D341Med (cell line): ENCODE measurements at regions not wholly inside any gene's neighbourhood (a gene's known extent, or its start where the extent isn't known, plus 50 kb on each side); places are given as distances from the start of the nearest gene placed in this dataset.

Experiments
- DNase-seq: peaks from one replicate; pipeline ENCODE4 v3.0.0; 2012; ENCODE audit warnings: low spot score

GRCh38 chr4:15232366-15233263 is 195.2 kb upstream of the C1QTNF7 start:
- no peak for DNase-seq

- DNase-seq, result no peak
Measured at GRCh38 chr4:15233264-15233597, 194.6 kb upstream of the C1QTNF7 start.

- DNase-seq, result no peak
Measured at GRCh38 chr4:15233626-15234025, 194.2 kb upstream of the C1QTNF7 start.

GRCh38 chr4:15234116-15234855 is 193.5 kb upstream of the C1QTNF7 start:
- no peak for DNase-seq

- no peak for DNase-seq
Measured at GRCh38 chr4:15234856-15235126, 193.0 kb upstream of the C1QTNF7 start.

- no peak for DNase-seq
Measured at GRCh38 chr4:15235135-15235534, 192.7 kb upstream of the C1QTNF7 start.

GRCh38 chr4:15237648-15238230 is 190.1 kb upstream of the C1QTNF7 start:
- DNase-seq, result no peak

- peak; percentile 52 for DNase-seq
Measured at GRCh38 chr4:15238720-15239119, 189.1 kb upstream of the C1QTNF7 start.

- DNase-seq, result no peak
Measured at GRCh38 chr4:15239866-15240265, 188.0 kb upstream of the C1QTNF7 start.

GRCh38 chr4:15240764-15241163 is 187.1 kb upstream of the C1QTNF7 start:
- DNase-seq, result no peak

- DNase-seq, result no peak
Measured at GRCh38 chr4:15242021-15242420, 185.8 kb upstream of the C1QTNF7 start.

- DNase-seq, result no peak
Measured at GRCh38 chr4:15244354-15244753, 183.5 kb upstream of the C1QTNF7 start.

GRCh38 chr4:15245006-15245530 is 182.8 kb upstream of the C1QTNF7 start:
- DNase-seq, result no peak

GRCh38 chr4:15250021-15250441 is 177.8 kb upstream of the C1QTNF7 start:
- DNase-seq, result no peak

- no peak for DNase-seq
Measured at GRCh38 chr4:15253349-15253748, 174.5 kb upstream of the C1QTNF7 start.

GRCh38 chr4:15254236-15254880 is 173.5 kb upstream of the C1QTNF7 start:
- no peak for DNase-seq

- no peak for DNase-seq
Measured at GRCh38 chr4:15255537-15255936, 172.3 kb upstream of the C1QTNF7 start.

GRCh38 chr4:15260758-15261157 is 167.1 kb upstream of the C1QTNF7 start:
- no peak for DNase-seq

- DNase-seq, result no peak
Measured at GRCh38 chr4:15262396-15262795, 165.4 kb upstream of the C1QTNF7 start.

GRCh38 chr4:15270201-15270600 is 157.6 kb upstream of the C1QTNF7 start:
- DNase-seq, result no peak

- DNase-seq, result no peak
Measured at GRCh38 chr4:15286041-15286440, 141.8 kb upstream of the C1QTNF7 start.

- DNase-seq, result no peak
Measured at GRCh38 chr4:15291122-15291521, 136.7 kb upstream of the C1QTNF7 start.

- no peak for DNase-seq
Measured at GRCh38 chr4:15293711-15294110, 134.1 kb upstream of the C1QTNF7 start.
